ENCODE measurements at regions not wholly inside any gene's neighbourhood (a gene's known extent, or its start where the extent isn't known, plus 50 kb on each side); places are given as distances from the start of the nearest gene placed in this dataset.

- DNase-seq (ENCODE audit: low spot score): no peak
Measured at GRCh38 chr20:60632391-60633262, 619.4 kb upstream of the CDH4 start.

GRCh38 chr20:60634491-60635172, 617.4 kb upstream of the CDH4 start:
- DNase-seq (ENCODE audit: low spot score): no peak

- no peak for DNase-seq (ENCODE audit: low spot score)
Measured at GRCh38 chr20:60636417-60636816, 615.6 kb upstream of the CDH4 start.

GRCh38 chr20:60637801-60638200, 614.3 kb upstream of the CDH4 start:
- DNase-seq (ENCODE audit: low spot score): no peak

DNA sequence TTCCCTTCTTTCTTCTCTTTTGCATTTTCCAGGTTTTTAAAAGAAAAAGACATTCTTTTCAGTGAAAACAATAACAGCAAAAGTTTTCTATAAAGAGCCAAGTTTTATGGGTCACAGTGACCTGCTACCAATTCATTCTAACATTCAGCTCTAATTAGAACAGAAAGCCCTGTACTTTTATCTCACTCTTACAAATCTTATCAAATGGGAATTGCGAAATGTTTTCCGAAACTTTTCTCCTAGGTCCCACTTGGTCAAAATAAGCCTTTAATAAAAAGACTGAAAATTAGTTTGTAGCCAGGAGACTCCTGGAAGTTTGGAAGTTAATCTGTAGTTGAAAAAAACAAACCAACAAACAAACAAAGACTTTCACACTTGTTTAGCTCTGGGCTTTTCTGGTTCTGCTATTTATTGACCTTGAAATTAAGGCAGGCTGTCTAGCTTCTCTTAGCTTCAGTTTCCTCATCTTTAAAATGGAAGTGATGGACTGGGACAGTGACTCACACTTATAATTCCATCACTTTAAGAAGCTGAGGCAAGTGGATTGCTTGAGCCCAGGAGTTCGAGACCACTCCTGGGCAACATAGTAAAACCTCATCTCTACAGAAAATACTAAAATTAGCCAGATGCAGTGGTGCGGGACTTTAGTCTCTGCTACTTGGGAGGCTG, 613.5 kb upstream of the CDH4 start:
- DNase-seq (ENCODE audit: low spot score): no peak

DNA sequence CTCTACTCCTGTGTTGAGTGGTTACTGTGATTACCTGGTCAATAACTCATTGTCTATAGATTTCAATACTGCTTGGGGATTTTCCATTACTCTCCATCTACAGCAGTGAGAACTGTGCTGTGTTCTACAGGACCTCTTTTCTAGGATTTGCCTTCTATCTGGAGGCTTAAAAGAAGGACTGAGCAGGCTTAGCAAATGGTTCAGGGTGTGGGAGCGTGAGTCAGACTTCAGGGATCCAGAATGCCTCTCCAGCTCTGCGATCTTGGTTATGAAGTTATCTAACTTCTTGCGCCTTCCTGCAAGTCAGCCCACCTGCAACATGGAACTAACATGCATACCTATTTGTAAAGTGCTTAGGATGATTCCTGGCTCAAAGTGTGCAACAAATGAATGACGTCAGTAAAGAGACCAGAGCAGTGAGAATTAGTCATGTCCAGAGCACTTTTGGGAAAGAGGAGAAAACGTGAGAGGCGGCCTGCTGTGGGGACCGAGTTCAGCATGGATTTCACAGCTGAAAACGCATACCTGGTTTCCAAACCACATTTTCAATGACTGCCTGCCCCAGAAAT, 610.1 kb upstream of the CDH4 start:
- DNase-seq (ENCODE audit: low spot score): no peak

GRCh38 chr20:60642541-60642940, 609.5 kb upstream of the CDH4 start:
- no peak for DNase-seq (ENCODE audit: low spot score)

DNA sequence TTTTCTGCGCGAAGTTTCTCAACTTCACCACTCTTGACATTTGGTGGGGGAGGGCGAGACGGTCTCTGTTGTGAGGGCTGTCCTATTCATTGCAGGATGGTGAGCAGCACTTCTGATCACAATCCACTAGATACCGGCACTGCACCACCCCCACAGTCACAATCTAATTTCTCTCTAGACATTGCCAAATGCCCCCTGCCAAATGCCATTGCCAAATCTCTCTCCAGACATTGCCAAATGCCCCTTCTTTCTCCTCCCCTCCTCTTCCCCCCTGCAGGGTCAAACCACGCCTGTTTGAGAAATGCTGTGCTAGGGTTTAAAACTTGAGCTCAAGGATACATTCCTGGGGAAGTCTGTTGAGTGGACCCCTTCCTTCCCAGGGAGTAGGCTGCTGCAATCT, 603.5 kb upstream of the CDH4 start:
- no peak for DNase-seq (ENCODE audit: low spot score)

DNA sequence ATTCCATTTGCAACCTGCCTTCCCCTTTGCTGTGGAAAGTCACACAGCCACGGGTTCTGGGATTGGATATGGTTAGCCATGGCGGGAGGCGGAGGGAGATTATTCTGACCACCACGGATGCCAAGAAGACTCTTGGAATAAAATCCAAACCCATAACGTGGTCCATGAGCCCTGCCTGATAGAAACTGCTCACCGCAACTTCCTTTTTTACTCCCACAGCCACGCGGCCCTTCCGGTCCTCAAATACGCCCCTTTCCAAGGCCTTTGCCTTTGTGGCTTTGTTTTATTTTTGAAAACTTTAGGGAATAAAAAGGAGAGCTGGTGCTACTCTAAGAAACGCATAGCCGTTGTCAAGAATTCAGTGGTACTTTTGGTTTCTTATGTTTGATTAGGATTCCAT, 602.5 kb upstream of the CDH4 start:
- no peak for DNase-seq (ENCODE audit: low spot score)

DNA sequence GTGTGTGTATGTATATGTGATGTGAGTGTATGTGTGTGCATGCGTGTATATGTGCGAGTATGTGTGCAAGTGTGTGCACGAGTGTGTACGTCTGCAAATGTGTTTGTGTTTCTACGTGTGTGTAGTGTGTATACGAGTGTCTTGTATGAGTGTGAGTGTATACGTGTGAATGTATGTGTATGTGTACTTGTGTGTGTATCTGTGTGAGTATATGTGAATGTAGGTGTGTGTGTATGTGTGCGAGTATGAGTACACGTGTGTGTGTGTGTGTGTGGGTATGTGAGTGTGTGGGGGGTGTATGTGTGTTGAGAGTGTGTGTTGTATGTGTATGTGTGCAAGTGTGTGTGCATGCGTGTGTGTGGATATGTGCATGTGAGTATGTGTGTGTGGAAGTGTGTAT, 602.0 kb upstream of the CDH4 start:
- no peak for DNase-seq (ENCODE audit: low spot score)

DNA sequence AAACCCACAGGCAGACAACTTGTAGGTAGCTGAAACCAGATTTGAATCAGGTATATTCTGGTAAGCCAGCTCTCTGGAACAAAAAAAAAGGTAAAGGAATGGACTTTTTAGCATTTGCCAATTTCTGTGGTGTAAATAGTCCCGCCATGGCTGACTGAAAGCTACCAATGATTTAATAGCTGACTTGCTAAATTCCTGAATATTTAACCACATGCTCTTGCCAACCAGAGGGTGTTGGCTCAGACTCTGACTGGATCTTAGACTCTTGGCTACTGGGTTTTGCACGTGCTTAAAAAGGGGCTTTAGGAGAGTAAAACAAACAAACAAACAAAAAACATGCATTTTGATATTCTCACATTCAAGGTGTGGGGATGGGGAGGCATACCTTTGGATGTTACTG, 600.0 kb upstream of the CDH4 start:
- no peak for DNase-seq (ENCODE audit: low spot score)

DNA sequence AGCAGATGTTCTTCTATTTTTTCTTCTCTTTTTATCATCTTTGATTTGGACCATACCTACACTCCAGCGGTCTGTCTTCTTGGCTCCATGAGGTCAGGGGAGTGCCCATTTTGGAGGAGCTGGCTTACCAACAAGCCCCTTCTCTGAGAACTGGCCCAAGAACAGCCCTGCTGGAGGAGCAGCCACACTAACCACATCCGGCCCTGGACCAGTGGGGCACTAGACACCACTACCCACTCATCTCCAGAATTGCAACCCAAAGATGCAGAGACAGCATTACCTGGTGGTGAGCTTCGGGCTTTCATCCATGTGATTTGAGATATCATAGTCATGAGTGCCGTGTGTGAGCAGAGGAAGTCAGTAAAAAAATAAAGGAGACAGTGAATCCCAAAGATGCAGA, 599.4 kb upstream of the CDH4 start:
- DNase-seq (ENCODE audit: low spot score): no peak

GRCh38 chr20:60653111-60653845, 598.8 kb upstream of the CDH4 start:
- DNase-seq (ENCODE audit: low spot score): no peak

DNA sequence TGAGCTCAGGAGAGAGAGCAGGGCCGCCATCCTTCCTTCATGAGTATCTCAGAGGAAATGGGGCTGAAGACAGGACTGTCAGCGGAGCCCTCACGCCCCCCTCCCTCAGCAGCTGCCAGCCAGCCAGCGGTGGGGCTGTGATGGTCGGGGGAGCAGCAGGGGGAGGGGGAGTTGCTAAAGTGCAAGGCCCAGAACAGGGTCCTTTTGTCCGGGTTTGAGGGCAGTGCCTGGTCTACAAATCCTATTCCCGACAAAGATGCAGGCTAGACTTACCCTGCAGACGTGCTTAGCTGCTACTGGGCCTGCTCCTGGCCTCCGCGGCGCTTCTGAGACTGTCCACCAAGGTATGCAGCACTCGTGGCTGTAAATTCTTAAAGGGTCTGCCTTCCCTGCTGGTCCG, 593.4 kb upstream of the CDH4 start:
- no peak for DNase-seq (ENCODE audit: low spot score)

DNA sequence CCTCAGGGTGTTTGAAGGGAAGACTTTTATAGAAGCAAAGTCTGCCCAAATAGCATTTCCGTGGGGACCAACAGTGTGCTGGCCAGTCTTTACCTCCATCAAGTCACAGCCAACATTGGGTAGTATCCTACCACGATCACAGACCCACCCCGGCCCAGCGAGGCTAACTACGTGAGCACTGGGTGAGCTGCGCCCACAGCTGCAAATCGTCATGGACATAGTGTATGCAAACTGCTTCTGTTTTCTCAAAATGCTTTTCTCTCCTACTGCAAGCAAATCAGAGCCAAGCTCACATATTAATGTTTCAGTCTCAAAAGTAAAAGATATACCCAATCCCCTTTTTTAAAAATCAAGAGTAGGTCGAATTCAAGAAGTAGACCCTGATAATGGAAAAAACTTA, 592.8 kb upstream of the CDH4 start:
- no peak for DNase-seq (ENCODE audit: low spot score)

DNA sequence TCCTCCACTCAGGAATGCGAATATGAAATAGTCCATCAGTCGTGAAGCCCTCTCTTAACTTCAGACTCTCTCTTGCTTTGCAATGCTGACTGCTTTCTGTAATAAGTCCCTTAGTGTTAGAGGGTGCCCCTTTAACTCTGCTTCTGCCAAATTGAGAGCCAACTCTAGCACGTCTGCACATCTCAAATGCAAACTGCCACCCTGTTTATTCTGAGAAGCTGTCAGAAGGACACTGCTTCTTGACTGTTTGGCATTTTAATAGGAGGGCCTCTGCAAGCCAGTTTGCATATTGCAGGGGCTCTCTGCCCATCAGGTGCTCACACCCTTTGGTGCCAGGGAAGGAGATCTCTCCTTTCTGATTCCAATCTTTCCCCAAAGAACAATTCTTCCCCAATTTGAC, 589.8 kb upstream of the CDH4 start:
- DNase-seq (ENCODE audit: low spot score): no peak

- no peak for DNase-seq (ENCODE audit: low spot score)
Measured at GRCh38 chr20:60664106-60664505, 588.0 kb upstream of the CDH4 start.

DNA sequence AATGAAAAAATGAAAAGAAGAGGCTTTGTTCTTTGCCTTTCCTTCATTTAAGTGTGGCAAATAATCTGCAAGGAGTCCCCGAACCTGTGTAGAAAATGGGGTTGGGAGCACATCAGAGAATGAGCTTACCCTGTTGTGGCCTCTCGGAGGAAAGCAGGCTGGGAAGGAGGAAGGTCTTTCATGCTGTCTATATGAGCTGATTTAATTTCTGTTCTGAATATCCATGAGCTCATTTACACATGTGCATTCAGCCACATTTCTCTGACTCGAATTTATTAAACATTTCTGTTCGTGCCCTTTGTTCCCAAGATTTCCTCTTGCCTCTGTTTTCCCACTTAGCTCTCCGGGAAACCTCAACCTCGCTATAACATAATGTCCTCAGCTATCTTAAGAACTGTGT, 584.4 kb upstream of the CDH4 start:
- DNase-seq (ENCODE audit: low spot score): no peak

DNA sequence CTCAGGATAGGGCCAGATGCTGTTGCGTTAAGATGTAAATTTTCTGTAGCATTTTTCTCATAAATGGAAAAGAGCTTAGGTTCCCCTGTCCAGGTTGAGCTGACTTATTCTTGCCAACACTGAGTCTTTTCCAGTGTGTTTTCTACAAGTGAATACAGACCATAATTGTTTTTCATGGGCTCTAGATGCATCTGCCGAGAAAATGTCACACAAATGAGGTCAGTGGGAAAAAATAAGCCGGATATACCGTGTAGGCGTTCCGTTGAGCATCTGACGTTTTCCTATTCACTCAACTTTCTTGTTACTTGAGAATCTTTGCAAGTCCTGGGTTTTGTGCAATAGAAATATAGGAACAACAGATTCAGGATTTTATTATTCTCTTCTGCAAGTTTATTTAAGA, 582.9 kb upstream of the CDH4 start:
- DNase-seq (ENCODE audit: low spot score): no peak

- no peak for DNase-seq (ENCODE audit: low spot score)
Measured at GRCh38 chr20:60676011-60676410, 576.0 kb upstream of the CDH4 start.

GRCh38 chr20:60677819-60678218, 574.2 kb upstream of the CDH4 start:
- DNase-seq (ENCODE audit: low spot score): no peak

- DNase-seq (ENCODE audit: low spot score): no peak
Measured at GRCh38 chr20:60680554-60680953, 571.5 kb upstream of the CDH4 start.

All from ureter (tissue), 1 donor.